Vagina (tissue), 2 donors: ENCODE measurements at regions not wholly inside any gene's neighbourhood (a gene's known extent, or its start where the extent isn't known, plus 50 kb on each side); places are given as distances from the start of the nearest gene placed in this dataset.

ENCODE experiments used
- POLR2A ChIP-seq, 2 donors: fragments of 450-650 bp; IDR thresholded peaks; one replicate each; pipeline ENCODE4 v1.6.1; 2017; ENCODE audit warnings: antibody characterized with exemption in 2 of 2, mild to moderate bottlenecking in 2 of 2, moderate library complexity in 2 of 2
- TF ChIP-seq, protein P1 (sequence below), 3 experiments: fragments of 450-650 bp in 2 of 3; fragments of 200-600 bp in 1 of 3; sonication (generic) in 1 of 3; IDR thresholded peaks; one replicate each; pipeline ENCODE4 v1.5.1; 2017 to 2019; ENCODE audit warnings: antibody characterized with exemption in 3 of 3, mild to moderate bottlenecking in 2 of 3, moderate library complexity in 2 of 3

DNA sequence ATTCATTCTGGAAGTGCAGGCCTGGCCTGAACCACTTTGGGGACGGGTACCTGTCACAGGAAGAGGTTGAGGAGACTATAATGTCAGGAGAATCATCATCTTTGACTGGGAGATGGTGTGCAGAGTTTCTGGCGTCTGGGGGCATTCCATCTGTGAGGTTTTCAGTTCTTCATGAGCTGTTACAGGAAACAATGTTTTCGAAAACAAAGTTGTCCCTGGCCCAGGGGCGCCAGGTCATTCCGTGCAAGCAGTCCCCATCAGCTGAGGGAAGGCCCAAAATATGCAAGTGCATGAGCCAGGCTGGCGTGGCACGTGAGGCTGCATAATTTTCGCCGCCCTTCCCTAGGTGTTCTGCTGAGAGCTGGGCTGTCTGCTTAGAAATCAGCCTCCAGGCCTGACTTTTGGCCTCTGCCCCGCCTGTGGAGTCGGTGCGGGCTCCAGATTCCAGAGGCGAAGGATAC lies 68.4 kb upstream of the ATP5PO start:
- TF ChIP-seq, protein P1, sequence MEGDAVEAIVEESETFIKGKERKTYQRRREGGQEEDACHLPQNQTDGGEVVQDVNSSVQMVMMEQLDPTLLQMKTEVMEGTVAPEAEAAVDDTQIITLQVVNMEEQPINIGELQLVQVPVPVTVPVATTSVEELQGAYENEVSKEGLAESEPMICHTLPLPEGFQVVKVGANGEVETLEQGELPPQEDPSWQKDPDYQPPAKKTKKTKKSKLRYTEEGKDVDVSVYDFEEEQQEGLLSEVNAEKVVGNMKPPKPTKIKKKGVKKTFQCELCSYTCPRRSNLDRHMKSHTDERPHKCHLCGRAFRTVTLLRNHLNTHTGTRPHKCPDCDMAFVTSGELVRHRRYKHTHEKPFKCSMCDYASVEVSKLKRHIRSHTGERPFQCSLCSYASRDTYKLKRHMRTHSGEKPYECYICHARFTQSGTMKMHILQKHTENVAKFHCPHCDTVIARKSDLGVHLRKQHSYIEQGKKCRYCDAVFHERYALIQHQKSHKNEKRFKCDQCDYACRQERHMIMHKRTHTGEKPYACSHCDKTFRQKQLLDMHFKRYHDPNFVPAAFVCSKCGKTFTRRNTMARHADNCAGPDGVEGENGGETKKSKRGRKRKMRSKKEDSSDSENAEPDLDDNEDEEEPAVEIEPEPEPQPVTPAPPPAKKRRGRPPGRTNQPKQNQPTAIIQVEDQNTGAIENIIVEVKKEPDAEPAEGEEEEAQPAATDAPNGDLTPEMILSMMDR (IDR thresholded peaks at IDR 0.05) = no peak
- no peak for TF ChIP-seq POLR2A (IDR thresholded peaks at IDR 0.05)
